Tibial nerve (tissue), 3 donors: ENCODE measurements at regions not wholly inside any gene's neighbourhood (a gene's known extent, or its start where the extent isn't known, plus 50 kb on each side); places are given as distances from the start of the nearest gene placed in this dataset.

Experiments used
- POLR2A ChIP-seq, 2 donors: fragments of 450-650 bp; IDR thresholded peaks; one replicate each; pipeline ENCODE4 v1.6.1; 2017; ENCODE audit warnings: antibody characterized with exemption in 2 of 2, mild to moderate bottlenecking in 2 of 2, moderate library complexity in 2 of 2
- TF ChIP-seq, protein P1 (sequence below), 5 experiments: fragments of 200-600 bp in 3 of 5; fragments of 450-650 bp in 2 of 5; sonication (generic) in 3 of 5; IDR thresholded peaks; one replicate each; pipeline ENCODE4 v1.5.1; 2016 to 2019; ENCODE audit warnings: antibody characterized with exemption in 5 of 5, mild to moderate bottlenecking in 3 of 5, moderate library complexity in 2 of 5

DNA sequence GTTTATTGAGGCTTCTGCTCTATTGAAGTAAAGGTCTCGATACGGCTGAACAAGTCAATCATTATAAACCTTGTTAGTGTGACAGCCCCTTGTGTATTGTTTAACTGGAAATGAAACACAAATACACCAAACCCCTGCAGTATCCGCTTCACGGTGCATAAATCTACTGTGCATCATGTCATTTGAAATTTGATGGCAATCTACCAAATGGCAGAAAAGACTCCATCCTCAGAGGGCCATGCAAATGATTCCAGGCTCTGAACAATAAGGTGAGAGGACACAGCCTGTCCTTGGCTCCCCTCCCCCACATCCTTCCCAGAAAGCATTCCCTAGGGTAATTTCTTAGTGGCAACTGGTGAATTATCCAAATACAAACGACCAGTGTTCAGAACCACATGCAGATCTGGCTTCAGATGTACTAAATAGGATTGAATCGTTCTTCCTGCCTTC lies 80.6 kb downstream of the ADCYAP1 start:
- no peak for TF ChIP-seq POLR2A (IDR thresholded peaks at IDR 0.05)
- TF ChIP-seq, protein P1, sequence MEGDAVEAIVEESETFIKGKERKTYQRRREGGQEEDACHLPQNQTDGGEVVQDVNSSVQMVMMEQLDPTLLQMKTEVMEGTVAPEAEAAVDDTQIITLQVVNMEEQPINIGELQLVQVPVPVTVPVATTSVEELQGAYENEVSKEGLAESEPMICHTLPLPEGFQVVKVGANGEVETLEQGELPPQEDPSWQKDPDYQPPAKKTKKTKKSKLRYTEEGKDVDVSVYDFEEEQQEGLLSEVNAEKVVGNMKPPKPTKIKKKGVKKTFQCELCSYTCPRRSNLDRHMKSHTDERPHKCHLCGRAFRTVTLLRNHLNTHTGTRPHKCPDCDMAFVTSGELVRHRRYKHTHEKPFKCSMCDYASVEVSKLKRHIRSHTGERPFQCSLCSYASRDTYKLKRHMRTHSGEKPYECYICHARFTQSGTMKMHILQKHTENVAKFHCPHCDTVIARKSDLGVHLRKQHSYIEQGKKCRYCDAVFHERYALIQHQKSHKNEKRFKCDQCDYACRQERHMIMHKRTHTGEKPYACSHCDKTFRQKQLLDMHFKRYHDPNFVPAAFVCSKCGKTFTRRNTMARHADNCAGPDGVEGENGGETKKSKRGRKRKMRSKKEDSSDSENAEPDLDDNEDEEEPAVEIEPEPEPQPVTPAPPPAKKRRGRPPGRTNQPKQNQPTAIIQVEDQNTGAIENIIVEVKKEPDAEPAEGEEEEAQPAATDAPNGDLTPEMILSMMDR (IDR thresholded peaks at IDR 0.05), result no peak
